ENCODE measurements at regions not wholly inside any gene's neighbourhood (a gene's known extent, or its start where the extent isn't known, plus 50 kb on each side); places are given as distances from the start of the nearest gene placed in this dataset.

GRCh38 chr1:198942466-198942865 lies 303.6 kb downstream of the PTPRC start:
- POLR2A ChIA-PET = no interaction called here
- TF ChIP-seq, protein P1, sequence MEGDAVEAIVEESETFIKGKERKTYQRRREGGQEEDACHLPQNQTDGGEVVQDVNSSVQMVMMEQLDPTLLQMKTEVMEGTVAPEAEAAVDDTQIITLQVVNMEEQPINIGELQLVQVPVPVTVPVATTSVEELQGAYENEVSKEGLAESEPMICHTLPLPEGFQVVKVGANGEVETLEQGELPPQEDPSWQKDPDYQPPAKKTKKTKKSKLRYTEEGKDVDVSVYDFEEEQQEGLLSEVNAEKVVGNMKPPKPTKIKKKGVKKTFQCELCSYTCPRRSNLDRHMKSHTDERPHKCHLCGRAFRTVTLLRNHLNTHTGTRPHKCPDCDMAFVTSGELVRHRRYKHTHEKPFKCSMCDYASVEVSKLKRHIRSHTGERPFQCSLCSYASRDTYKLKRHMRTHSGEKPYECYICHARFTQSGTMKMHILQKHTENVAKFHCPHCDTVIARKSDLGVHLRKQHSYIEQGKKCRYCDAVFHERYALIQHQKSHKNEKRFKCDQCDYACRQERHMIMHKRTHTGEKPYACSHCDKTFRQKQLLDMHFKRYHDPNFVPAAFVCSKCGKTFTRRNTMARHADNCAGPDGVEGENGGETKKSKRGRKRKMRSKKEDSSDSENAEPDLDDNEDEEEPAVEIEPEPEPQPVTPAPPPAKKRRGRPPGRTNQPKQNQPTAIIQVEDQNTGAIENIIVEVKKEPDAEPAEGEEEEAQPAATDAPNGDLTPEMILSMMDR (IDR thresholded peaks at IDR 0.05; ENCODE audit: control extremely low read depth, extremely low read depth, low read depth, missing control alignments) = no peak

GRCh38 chr1:198943484-198944187 lies 304.8 kb downstream of the PTPRC start:
- no peak for DNase-seq (ENCODE audit: extremely low spot score)
- ChIA-PET CTCF (no interaction called here), POLR2A (no interaction called here)
- TF ChIP-seq, protein P1 (IDR thresholded peaks at IDR 0.05; ENCODE audit: control extremely low read depth, extremely low read depth, low read depth, missing control alignments) = no peak

More at GRCh38 chr1:198942466-198942865, 303.6 kb downstream of the PTPRC start:
- no peak for DNase-seq (ENCODE audit: extremely low spot score)
- CTCF ChIA-PET = no interaction called here

DNA sequence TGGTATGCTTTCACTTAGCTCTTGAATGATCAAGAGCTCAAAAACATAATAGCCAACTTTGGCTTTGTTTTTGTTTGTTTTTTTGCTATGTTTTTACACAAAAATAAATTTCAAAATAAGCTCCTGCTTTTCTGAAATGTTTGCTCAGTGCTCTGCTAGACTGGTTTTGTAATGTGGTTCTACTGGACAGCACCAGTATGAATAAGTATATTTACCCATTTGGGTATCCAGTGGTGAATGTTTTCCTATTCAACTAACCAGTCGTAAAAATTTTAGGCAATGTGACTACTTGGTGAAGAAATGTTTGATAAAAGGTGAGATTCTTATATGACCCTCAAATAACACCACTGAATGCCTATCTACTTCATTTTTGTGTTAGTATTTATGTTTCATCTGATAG lies 308.6 kb downstream of the PTPRC start:
- CTCF ChIA-PET = interaction anchor here (1.6 kb wide), 1 partner anchor 9 kb away, joined by 4 read pairs; no protein-coding TSS in a partner anchor
- POLR2A ChIA-PET = no interaction called here
- DNase-seq (ENCODE audit: extremely low spot score) = no peak
- TF ChIP-seq, protein P1 (IDR thresholded peaks at IDR 0.05; ENCODE audit: control extremely low read depth, extremely low read depth, low read depth, missing control alignments) = no peak

DNA sequence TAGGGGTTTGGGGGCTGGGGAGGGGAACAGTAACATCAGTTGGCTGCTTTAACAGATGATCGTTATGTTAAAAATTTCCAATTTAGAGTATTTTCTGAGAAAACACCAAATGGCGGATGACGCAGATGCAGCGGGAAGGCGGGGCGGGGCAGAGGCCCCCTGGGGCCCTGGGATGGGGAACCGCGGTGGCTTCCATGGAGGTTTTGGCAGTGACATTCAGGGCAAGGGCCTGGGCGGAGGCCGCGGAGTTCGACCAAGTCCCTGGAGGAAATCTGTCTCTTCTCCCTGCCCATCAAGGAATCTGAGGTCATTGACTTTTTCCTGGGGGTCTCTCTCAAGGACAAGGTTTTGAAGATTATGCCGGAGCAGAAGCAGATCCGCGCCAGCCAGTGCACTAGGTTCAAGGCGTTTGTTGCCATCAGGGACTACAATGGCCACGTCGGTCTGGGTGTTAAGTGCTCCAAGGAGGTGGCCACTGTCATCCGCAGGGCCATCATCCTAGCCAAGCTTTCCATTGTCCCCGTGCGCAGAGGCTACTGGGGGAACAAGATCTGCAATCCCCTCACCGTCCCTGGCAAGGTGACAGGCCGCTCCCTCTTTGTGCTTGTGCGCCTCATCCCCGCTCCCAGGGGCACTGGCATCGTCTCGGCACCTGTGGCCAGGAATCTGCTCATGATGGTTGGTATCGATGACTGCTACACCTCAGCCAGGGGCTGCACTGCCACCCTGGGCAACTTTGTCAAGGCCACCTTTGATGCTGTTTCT lies 310.2 kb downstream of the PTPRC start:
- ChIA-PET CTCF (no interaction called here), POLR2A (no interaction called here)
- TF ChIP-seq, protein P1 (IDR thresholded peaks at IDR 0.05; ENCODE audit: control extremely low read depth, extremely low read depth, low read depth, missing control alignments) = no peak
- DNase-seq (ENCODE audit: extremely low spot score) = no peak

DNA sequence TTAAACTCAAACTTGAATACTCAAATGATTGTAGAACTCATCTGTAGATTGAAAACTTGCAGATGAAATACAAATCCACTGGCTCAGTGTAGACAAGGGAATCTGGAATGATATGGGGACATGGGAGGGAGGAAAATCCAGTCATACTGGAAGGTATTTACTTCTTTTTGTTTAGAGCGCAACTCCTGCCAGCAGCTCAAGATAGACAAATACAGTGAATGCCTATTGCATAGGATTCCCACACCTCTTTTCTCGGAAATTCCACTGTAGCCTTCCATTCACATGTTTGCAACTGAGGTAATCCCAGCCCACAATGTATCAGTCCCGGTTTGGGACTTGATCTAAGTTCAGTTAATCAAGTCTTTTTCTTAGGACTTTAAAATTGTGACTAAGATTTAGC lies 311.2 kb downstream of the PTPRC start:
- CTCF ChIA-PET = interaction anchor here (0.9 kb wide), 1 partner anchor 32 kb away, joined by 3 read pairs; no protein-coding TSS in a partner anchor
- POLR2A ChIA-PET = no interaction called here
- no peak for DNase-seq (ENCODE audit: extremely low spot score)
- TF ChIP-seq, protein P1 (IDR thresholded peaks at IDR 0.05; ENCODE audit: control extremely low read depth, extremely low read depth, low read depth, missing control alignments) = no peak

DNA sequence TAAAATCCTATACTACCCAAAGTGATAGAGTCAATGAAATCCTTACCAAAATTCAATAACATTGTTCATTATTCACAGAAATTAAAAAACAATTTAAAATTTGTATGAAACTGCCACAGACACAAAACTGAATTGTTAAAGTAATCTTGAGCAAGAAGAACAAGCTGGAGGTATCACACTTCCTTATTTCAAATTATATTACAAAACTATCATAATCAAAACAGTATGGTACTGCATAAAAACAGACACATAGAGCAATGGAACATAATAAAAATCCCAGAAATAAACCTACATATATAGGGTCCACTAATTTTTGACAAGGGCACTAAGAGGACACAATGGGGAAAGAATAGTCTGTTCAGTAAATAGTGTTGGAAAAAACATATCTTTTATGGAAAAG lies 316.2 kb downstream of the PTPRC start:
- DNase-seq (ENCODE audit: extremely low spot score) = no peak
- ChIA-PET POLR2A (no interaction called here), CTCF (no interaction called here)
- TF ChIP-seq, protein P1 (IDR thresholded peaks at IDR 0.05; ENCODE audit: control extremely low read depth, extremely low read depth, low read depth, missing control alignments) = no peak
